ENCODE measurements at regions not wholly inside any gene's neighbourhood (a gene's known extent, or its start where the extent isn't known, plus 50 kb on each side); places are given as distances from the start of the nearest gene placed in this dataset.

GRCh38 chr4:104966349-104967033 lies 180.2 kb upstream of the TET2 start:
- no peak for TF ChIP-seq POLR2AphosphoS5 (IDR thresholded peaks at IDR 0.05; ENCODE audit: insufficient read depth, low read depth, low read length)
- no peak for TF ChIP-seq POLR2A (IDR thresholded peaks at IDR 0.05; ENCODE audit: low read depth, low read length)
- TF ChIP-seq, protein P1, sequence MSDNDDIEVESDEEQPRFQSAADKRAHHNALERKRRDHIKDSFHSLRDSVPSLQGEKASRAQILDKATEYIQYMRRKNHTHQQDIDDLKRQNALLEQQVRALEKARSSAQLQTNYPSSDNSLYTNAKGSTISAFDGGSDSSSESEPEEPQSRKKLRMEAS (IDR thresholded peaks at IDR 0.05; ENCODE audit: insufficient read depth, insufficient read length) = no peak
- no peak for TF ChIP-seq EZH2 (IDR thresholded peaks at IDR 0.05; ENCODE audit: borderline replicate concordance, low read depth, low read length, severe bottlenecking)
- no peak for TF ChIP-seq MYC (IDR thresholded peaks at IDR 0.05; ENCODE audit: low read depth, low read length)

Measured in endothelial cell of umbilical vein (primary cell).